Chondrocyte (in vitro differentiated cells): ENCODE measurements at regions not wholly inside any gene's neighbourhood (a gene's known extent, or its start where the extent isn't known, plus 50 kb on each side); places are given as distances from the start of the nearest gene placed in this dataset.

Source experiments
- DNase-seq: peaks from one replicate; pipeline ENCODE4 v3.0.0; 2021; ENCODE audit warnings: mixed read lengths, low spot score
- H3K27ac Mint-ChIP-seq: one replicate; pipeline ENCODE4 v1.8.0; 2021; ENCODE audit warnings: mild to moderate bottlenecking, moderate library complexity, mixed read lengths; ENCODE audit not compliant: unreplicated experiment
- H3K27me3 Mint-ChIP-seq: 2 replicates; pipeline ENCODE4 v1.8.0; 2021; ENCODE audit warnings: low read depth, mixed read lengths
- H3K36me3 Mint-ChIP-seq: 2 replicates; pipeline ENCODE4 v1.8.0; 2021; ENCODE audit warnings: low read depth, mixed read lengths
- H3K4me1 Mint-ChIP-seq: 2 replicates; pipeline ENCODE4 v1.8.0; 2021; ENCODE audit warnings: low read depth, mild to moderate bottlenecking, mixed read lengths
- H3K4me3 Mint-ChIP-seq: one replicate; pipeline ENCODE4 v1.8.0; 2021; ENCODE audit warnings: mild to moderate bottlenecking, moderate library complexity, mixed read lengths; ENCODE audit not compliant: unreplicated experiment
- H3K9me3 Mint-ChIP-seq: 2 replicates; pipeline ENCODE4 v1.8.0; 2021; ENCODE audit warnings: low read depth, mixed read lengths
- TF ChIP-seq, protein P1 (sequence below): fragments of 200-600 bp; sonication (generic); IDR thresholded peaks from 2 replicates; pipeline ENCODE4 v1.5.0; 2021; ENCODE audit warnings: antibody characterized with exemption, mild to moderate bottlenecking, moderate library complexity

- Mint-ChIP-seq H3K27me3 (no peaks in the 10 kb centered on the region), H3K4me3 (no peak overlapping the region), H3K27ac (no peak overlapping the region), H3K9me3 (no peaks in the 10 kb centered on the region), H3K36me3 (no peaks in the 10 kb centered on the region), H3K4me1 (peaks cover 13% of the 10 kb centered on the region)
- TF ChIP-seq, protein P1, sequence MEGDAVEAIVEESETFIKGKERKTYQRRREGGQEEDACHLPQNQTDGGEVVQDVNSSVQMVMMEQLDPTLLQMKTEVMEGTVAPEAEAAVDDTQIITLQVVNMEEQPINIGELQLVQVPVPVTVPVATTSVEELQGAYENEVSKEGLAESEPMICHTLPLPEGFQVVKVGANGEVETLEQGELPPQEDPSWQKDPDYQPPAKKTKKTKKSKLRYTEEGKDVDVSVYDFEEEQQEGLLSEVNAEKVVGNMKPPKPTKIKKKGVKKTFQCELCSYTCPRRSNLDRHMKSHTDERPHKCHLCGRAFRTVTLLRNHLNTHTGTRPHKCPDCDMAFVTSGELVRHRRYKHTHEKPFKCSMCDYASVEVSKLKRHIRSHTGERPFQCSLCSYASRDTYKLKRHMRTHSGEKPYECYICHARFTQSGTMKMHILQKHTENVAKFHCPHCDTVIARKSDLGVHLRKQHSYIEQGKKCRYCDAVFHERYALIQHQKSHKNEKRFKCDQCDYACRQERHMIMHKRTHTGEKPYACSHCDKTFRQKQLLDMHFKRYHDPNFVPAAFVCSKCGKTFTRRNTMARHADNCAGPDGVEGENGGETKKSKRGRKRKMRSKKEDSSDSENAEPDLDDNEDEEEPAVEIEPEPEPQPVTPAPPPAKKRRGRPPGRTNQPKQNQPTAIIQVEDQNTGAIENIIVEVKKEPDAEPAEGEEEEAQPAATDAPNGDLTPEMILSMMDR = no peak
- no peak for DNase-seq
Observed at GRCh38 chr11:23944923-23945322, 551.9 kb upstream of the LUZP2 start.

DNA sequence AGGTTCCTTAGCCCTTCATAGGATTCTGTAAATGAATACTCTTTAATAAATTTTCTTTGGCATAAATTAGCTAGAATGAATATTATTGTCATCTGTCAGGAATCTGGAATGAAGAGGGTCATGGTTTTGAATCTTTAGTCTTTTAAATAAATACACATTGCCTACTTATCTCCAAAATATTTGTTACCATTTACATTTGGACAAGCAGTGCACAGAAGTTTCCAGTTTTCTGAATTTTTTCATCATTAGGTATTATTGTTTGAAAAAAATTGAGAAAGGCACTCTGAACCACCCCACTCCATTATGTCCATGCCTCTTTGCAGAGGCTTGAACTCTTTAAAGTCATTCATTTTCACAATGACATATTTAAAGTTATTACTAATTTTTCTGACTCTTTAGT is 549.0 kb upstream of the LUZP2 start:
- no peak overlapping the region for H3K27ac Mint-ChIP-seq
- H3K9me3 Mint-ChIP-seq = no peaks in the 10 kb centered on the region
- no peak for DNase-seq
- H3K36me3 Mint-ChIP-seq = no peaks in the 10 kb centered on the region
- no peak overlapping the region for H3K4me3 Mint-ChIP-seq
- H3K27me3 Mint-ChIP-seq = no peaks in the 10 kb centered on the region
- H3K4me1 Mint-ChIP-seq = peaks cover 13% of the 10 kb centered on the region
- TF ChIP-seq, protein P1 = no peak

- Mint-ChIP-seq H3K27ac (no peak overlapping the region), H3K9me3 (no peaks in the 10 kb centered on the region), H3K4me3 (no peak overlapping the region), H3K27me3 (no peaks in the 10 kb centered on the region), H3K36me3 (no peaks in the 10 kb centered on the region), H3K4me1 (peaks cover 13% of the 10 kb centered on the region)
- TF ChIP-seq, protein P1 = no peak
- DNase-seq = no peak
Observed at GRCh38 chr11:23948851-23949250, 548.0 kb upstream of the LUZP2 start.

- H3K4me1 Mint-ChIP-seq = peaks cover 4% of the 10 kb centered on the region
- TF ChIP-seq, protein P1 = no peak
- no peak for DNase-seq
- no peak overlapping the region for H3K4me3 Mint-ChIP-seq
- no peaks in the 10 kb centered on the region for H3K9me3 Mint-ChIP-seq
- H3K27me3 Mint-ChIP-seq = no peaks in the 10 kb centered on the region
- H3K36me3 Mint-ChIP-seq = no peaks in the 10 kb centered on the region
- no peak overlapping the region for H3K27ac Mint-ChIP-seq
Observed at GRCh38 chr11:23953951-23954710, 542.7 kb upstream of the LUZP2 start.

DNA sequence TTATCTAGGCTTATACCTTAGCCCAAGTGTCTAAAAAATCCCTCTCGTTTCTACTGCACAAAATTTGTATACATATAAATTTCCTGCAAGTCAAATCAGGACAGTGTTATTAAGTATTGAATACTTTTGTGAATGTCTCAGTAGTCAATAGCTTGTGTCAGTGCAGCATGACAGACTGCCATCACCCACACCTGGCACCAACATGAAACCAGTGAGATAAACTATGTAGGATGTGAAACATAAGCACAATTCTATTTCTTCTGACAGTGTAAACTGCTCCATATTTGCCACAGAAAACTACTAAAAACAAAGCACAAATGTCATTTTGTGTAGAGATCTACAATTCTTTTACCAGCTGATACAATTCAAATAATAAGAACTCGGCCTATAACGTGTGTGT is 542.1 kb upstream of the LUZP2 start:
- Mint-ChIP-seq H3K4me3 (no peak overlapping the region), H3K36me3 (no peaks in the 10 kb centered on the region), H3K27me3 (no peaks in the 10 kb centered on the region), H3K27ac (no peak overlapping the region), H3K9me3 (no peaks in the 10 kb centered on the region), H3K4me1 (peaks cover 4% of the 10 kb centered on the region)
- TF ChIP-seq, protein P1 = no peak
- DNase-seq = no peak
